Left kidney (tissue), 1 donor: ENCODE measurements at regions not wholly inside any gene's neighbourhood (a gene's known extent, or its start where the extent isn't known, plus 50 kb on each side); places are given as distances from the start of the nearest gene placed in this dataset.

ENCODE experiments used
- DNase-seq: peaks from one replicate; pipeline ENCODE4 v3.0.0-alpha.2; 2013

- DNase-seq, result no peak
Observed at GRCh38 chr2:172153156-172153555, 50.5 kb upstream of the DLX2 start.

GRCh38 chr2:172153757-172154156 lies 51.1 kb upstream of the DLX2 start:
- DNase-seq, result no peak

GRCh38 chr2:172155752-172156151 lies 53.1 kb upstream of the DLX2 start:
- DNase-seq, result no peak

GRCh38 chr2:172160839-172161238 lies 58.1 kb upstream of the DLX2 start:
- no peak for DNase-seq

- no peak for DNase-seq
Observed at GRCh38 chr2:172162225-172162733, 59.6 kb upstream of the DLX2 start.

- no peak for DNase-seq
Observed at GRCh38 chr2:172162739-172163336, 60.1 kb upstream of the DLX2 start.

GRCh38 chr2:172168917-172169346 lies 66.2 kb upstream of the DLX2 start:
- no peak for DNase-seq

GRCh38 chr2:172169611-172170010 lies 66.9 kb upstream of the DLX2 start:
- no peak for DNase-seq

GRCh38 chr2:172172513-172173173 lies 69.9 kb upstream of the DLX2 start:
- peak; percentile 62 for DNase-seq

- DNase-seq, result peak; percentile 6
Observed at GRCh38 chr2:172173174-172173706, 70.5 kb upstream of the DLX2 start.

- DNase-seq, result no peak
Observed at GRCh38 chr2:172177581-172177980, 74.9 kb upstream of the DLX2 start.

GRCh38 chr2:172177996-172178395 lies 75.3 kb upstream of the DLX2 start:
- no peak for DNase-seq

- no peak for DNase-seq
Observed at GRCh38 chr2:172179045-172179701, 76.5 kb upstream of the DLX2 start.

GRCh38 chr2:172181840-172182239 lies 79.1 kb upstream of the DLX2 start:
- no peak for DNase-seq

GRCh38 chr2:172182624-172183023 lies 79.9 kb upstream of the DLX2 start:
- no peak for DNase-seq

- no peak for DNase-seq
Observed at GRCh38 chr2:172193331-172194089, 90.8 kb upstream of the DLX2 start.

GRCh38 chr2:172195836-172196376 lies 93.2 kb upstream of the DLX2 start:
- DNase-seq, result no peak

- DNase-seq, result no peak
Observed at GRCh38 chr2:172196768-172197431, 94.2 kb upstream of the DLX2 start.

- DNase-seq, result no peak
Observed at GRCh38 chr2:172198361-172198760, 95.7 kb upstream of the DLX2 start.

- no peak for DNase-seq
Observed at GRCh38 chr2:172198908-172199307, 96.2 kb upstream of the DLX2 start.

- no peak for DNase-seq
Observed at GRCh38 chr2:172200495-172201085, 97.9 kb upstream of the DLX2 start.
